Kidney epithelial cell (primary cell): ENCODE measurements at regions not wholly inside any gene's neighbourhood (a gene's known extent, or its start where the extent isn't known, plus 50 kb on each side); places are given as distances from the start of the nearest gene placed in this dataset.

ENCODE experiments used
- DNase-seq: peaks from one replicate; pipeline ENCODE4 v3.0.0-alpha.2; 2010; ENCODE audit warnings: low read depth
- H3K27me3 ChIP-seq: 2 replicates; pipeline ENCODE4 v1.6.0; 2011; ENCODE audit warnings: low read length; ENCODE audit not compliant: control insufficient read depth, insufficient read depth
- H3K36me3 ChIP-seq: 2 replicates; pipeline ENCODE4 v1.5.1; 2011; ENCODE audit warnings: low read length; ENCODE audit not compliant: control insufficient read depth, insufficient read depth
- H3K4me3 ChIP-seq: 2 replicates; pipeline ENCODE4 v1.5.1; 2011; ENCODE audit warnings: low read depth, mild to moderate bottlenecking, control low read depth, low read length
- CTCF ChIP-seq: IDR thresholded peaks from 2 replicates; pipeline ENCODE4 v1.5.1; 2011; ENCODE audit warnings: mild to moderate bottlenecking, moderate library complexity, low read length, control low read depth, inconsistent platforms; ENCODE audit not compliant: insufficient read depth, poor library complexity, severe bottlenecking

- Histone ChIP-seq H3K4me3 (no peak overlapping the region), H3K36me3 (no peaks in the 10 kb centered on the region), H3K27me3 (no peaks in the 10 kb centered on the region)
- DNase-seq, result no peak
- no peak for TF ChIP-seq CTCF
These were observed 90.0 kb upstream of the SLC38A4 start for GRCh38 chr12:46915836-46916235.

DNA sequence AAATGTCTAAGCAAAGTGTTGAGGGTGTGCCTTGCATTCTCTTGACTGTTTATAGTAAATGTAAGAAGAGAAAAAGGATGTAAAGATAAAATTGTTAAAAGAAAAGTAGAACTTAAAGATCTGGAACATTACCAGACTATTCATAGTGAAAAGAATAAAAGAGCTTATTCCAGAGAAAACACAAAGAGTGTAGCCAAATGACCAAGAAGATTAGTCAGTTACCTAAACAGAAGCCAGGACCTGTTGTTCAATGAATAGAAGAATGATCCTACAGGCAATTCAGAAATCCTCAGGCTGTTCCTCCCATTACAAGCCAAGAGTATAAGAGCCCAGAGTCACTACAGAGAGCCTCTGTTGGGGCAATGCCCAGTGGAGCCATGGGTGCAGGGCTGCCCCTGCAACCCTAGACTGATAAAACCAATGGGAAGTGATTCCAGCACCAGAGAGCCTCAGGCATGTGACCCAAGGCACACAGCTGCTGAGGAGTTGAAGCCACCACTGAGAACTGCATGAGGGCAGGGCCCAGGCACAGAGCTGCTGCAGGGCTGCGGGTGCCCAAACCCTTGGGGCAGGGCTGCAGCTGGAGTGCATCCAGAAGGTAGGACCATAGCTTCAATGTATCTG lies 91.1 kb upstream of the SLC38A4 start:
- no peak for TF ChIP-seq CTCF
- Histone ChIP-seq H3K4me3 (no peak overlapping the region), H3K27me3 (no peaks in the 10 kb centered on the region), H3K36me3 (no peaks in the 10 kb centered on the region)
- DNase-seq, result no peak

DNA sequence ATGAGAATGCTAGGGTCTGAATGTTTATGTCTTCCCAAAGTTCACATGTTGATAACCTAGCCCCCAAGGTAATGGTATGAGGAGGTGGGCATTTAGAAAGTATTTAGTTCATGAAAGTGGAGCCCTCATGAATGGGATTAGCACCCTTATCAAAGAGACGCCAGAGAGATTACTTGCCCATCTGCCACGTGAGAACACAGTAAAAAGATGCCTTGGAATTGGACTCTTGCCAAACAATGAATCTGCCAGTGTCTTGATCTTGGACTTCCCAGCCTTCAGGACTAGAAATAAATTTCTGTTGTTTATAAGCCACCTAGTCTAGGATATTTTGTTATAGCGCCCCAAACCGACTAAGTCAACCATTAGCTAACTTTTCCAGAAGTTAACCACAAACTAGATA lies 92.0 kb upstream of the SLC38A4 start:
- Histone ChIP-seq H3K4me3 (no peak overlapping the region), H3K36me3 (no peaks in the 10 kb centered on the region), H3K27me3 (no peaks in the 10 kb centered on the region)
- no peak for TF ChIP-seq CTCF
- DNase-seq, result no peak

GRCh38 chr12:46918631-46919030 lies 92.8 kb upstream of the SLC38A4 start:
- no peak for TF ChIP-seq CTCF
- Histone ChIP-seq H3K4me3 (no peak overlapping the region), H3K36me3 (no peaks in the 10 kb centered on the region), H3K27me3 (no peaks in the 10 kb centered on the region)
- DNase-seq, result no peak

- DNase-seq, result no peak
- Histone ChIP-seq H3K36me3 (no peaks in the 10 kb centered on the region), H3K27me3 (no peaks in the 10 kb centered on the region), H3K4me3 (no peak overlapping the region)
- no peak for TF ChIP-seq CTCF
These were observed 94.0 kb upstream of the SLC38A4 start for GRCh38 chr12:46919666-46920400.

DNA sequence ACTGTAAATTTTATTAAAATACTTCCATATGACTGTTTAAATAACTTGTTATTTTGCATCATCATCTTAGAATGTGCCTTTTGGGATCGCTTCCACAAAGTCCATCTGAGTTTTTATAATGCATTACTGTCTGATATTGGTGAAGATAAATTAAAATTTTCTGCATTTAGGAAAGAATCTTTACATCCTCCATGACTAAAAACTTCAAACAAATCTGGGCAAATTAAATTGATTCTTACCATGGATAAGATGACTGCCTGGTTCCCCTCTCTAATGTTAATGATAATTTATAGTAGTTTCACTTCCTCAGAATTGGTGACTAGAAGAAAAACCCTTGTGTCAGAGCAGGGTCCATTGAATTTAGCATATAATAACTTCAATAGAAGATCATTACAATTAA lies 94.7 kb upstream of the SLC38A4 start:
- Histone ChIP-seq H3K4me3 (no peak overlapping the region), H3K36me3 (no peaks in the 10 kb centered on the region), H3K27me3 (no peaks in the 10 kb centered on the region)
- no peak for DNase-seq
- TF ChIP-seq CTCF, result no peak
